ENCODE measurements at regions not wholly inside any gene's neighbourhood (a gene's known extent, or its start where the extent isn't known, plus 50 kb on each side); places are given as distances from the start of the nearest gene placed in this dataset.

DNA sequence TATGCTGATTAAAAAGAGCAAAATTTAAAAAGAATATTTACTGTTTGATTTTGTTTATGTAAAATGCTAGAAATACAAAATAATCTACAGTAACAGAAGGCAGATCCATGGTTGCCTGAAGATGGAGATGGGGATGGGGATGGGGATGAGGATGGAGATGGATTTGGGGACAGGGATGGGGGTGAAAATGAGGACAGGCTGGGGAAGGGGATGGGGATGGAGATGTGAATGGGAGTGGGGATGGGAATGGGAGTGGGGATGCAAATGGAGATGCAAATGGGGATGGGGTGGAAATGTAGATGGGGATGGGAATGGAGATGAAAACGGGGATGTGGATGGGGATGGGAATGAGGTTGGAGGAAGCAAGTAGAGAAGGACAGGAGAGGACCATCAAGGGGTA, 252.2 kb downstream of the PLPP3 start:
- TF ChIP-seq REST (IDR thresholded peaks at IDR 0.05; ENCODE audit: low read depth): no peak
- TF ChIP-seq, protein P1, sequence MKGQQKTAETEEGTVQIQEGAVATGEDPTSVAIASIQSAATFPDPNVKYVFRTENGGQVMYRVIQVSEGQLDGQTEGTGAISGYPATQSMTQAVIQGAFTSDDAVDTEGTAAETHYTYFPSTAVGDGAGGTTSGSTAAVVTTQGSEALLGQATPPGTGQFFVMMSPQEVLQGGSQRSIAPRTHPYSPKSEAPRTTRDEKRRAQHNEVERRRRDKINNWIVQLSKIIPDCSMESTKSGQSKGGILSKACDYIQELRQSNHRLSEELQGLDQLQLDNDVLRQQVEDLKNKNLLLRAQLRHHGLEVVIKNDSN (IDR thresholded peaks at IDR 0.05): no peak
- no peak for TF ChIP-seq FOXM1 (IDR thresholded peaks at IDR 0.05; ENCODE audit: borderline replicate concordance, low read depth)
- no peak for TF ChIP-seq RAD21 (IDR thresholded peaks at IDR 0.05; ENCODE audit: low read depth)
- TF ChIP-seq EGR1 (IDR thresholded peaks at IDR 0.05): no peak
- no peak for TF ChIP-seq ZBTB7A (IDR thresholded peaks at IDR 0.05; ENCODE audit: low read depth)
- TF ChIP-seq TAF1 (IDR thresholded peaks at IDR 0.05; ENCODE audit: low read depth): no peak

DNA sequence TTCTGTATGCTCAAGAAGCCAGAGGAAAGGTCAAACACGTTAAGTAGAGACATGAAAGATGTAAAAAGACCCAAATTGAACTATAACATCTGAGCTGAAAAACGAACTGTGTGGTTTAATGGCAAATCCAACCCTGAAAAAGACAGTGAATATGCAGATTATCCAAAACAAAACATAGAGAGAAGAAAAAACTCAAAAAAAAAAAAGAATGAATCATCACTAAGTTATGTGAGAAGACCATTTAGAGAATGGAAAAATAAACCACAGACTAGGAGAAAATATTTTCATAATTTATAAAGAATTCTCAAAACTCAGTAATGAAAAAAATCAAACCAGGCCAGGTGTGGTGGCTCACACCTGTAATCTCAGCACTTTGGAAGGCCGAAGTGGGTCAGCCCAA, 253.3 kb downstream of the PLPP3 start:
- TF ChIP-seq EGR1 (IDR thresholded peaks at IDR 0.05): no peak
- TF ChIP-seq EP300 (IDR thresholded peaks at IDR 0.05; ENCODE audit: borderline replicate concordance): no peak
- no peak for TF ChIP-seq MAX (IDR thresholded peaks at IDR 0.05)
- TF ChIP-seq FOXM1 (IDR thresholded peaks at IDR 0.05; ENCODE audit: borderline replicate concordance, low read depth): no peak
- no peak for TF ChIP-seq CEBPB (IDR thresholded peaks at IDR 0.05)
- no peak for TF ChIP-seq REST (IDR thresholded peaks at IDR 0.05; ENCODE audit: low read depth)
- TF ChIP-seq, protein P1 (IDR thresholded peaks at IDR 0.05): no peak
- TF ChIP-seq TCF12 (IDR thresholded peaks at IDR 0.05; ENCODE audit: low read depth): no peak
- no peak for TF ChIP-seq TAF1 (IDR thresholded peaks at IDR 0.05; ENCODE audit: low read depth)
- no peak for TF ChIP-seq ZBTB7A (IDR thresholded peaks at IDR 0.05; ENCODE audit: low read depth)

GRCh38 chr1:56324504-56324903, 254.9 kb downstream of the PLPP3 start:
- no peak for TF ChIP-seq RAD21 (IDR thresholded peaks at IDR 0.05; ENCODE audit: low read depth)
- no peak for TF ChIP-seq TAF1 (IDR thresholded peaks at IDR 0.05; ENCODE audit: low read depth)
- TF ChIP-seq CEBPB (IDR thresholded peaks at IDR 0.05): no peak
- TF ChIP-seq, protein P1 (IDR thresholded peaks at IDR 0.05): no peak
- TF ChIP-seq TCF12 (IDR thresholded peaks at IDR 0.05; ENCODE audit: low read depth): no peak
- no peak for TF ChIP-seq EGR1 (IDR thresholded peaks at IDR 0.05)
- no peak for TF ChIP-seq FOXM1 (IDR thresholded peaks at IDR 0.05; ENCODE audit: borderline replicate concordance, low read depth)
- no peak for TF ChIP-seq YY1 (IDR thresholded peaks at IDR 0.05; ENCODE audit: low read depth)
- no peak for TF ChIP-seq ZBTB7A (IDR thresholded peaks at IDR 0.05; ENCODE audit: low read depth)

GRCh38 chr1:56322211-56322610, 257.2 kb downstream of the PLPP3 start:
- TF ChIP-seq REST (IDR thresholded peaks at IDR 0.05; ENCODE audit: low read depth) (no peak), ZBTB7A (IDR thresholded peaks at IDR 0.05; ENCODE audit: low read depth) (no peak)

DNA sequence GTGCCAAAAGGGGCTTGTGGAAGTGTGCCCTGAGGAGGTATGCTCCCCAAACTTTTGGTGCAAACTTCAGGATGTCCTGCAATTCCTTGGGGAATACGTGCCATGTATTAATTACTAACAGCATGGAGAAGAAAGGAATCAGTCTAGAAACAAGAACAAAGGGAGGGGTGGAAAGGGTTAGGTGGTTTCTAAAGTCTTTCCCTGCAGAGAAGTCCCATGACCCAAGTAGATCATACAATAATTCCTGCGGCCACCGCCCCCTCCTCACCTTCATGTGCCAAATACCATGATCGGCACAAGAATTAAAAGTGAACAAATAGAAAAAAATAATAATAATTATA, 258.2 kb downstream of the PLPP3 start:
- TF ChIP-seq CEBPB (IDR thresholded peaks at IDR 0.05) (no peak), MAX (IDR thresholded peaks at IDR 0.05) (no peak), EP300 (IDR thresholded peaks at IDR 0.05; ENCODE audit: borderline replicate concordance) (no peak), REST (IDR thresholded peaks at IDR 0.05; ENCODE audit: low read depth) (no peak), TAF1 (IDR thresholded peaks at IDR 0.05; ENCODE audit: low read depth) (no peak), RAD21 (IDR thresholded peaks at IDR 0.05; ENCODE audit: low read depth) (no peak), EGR1 (IDR thresholded peaks at IDR 0.05) (no peak), CREB1 (IDR thresholded peaks at IDR 0.05; ENCODE audit: low read depth) (no peak), NFIC (IDR thresholded peaks at IDR 0.05) (no peak), TEAD4 (IDR thresholded peaks at IDR 0.05) (no peak), TCF12 (IDR thresholded peaks at IDR 0.05; ENCODE audit: low read depth) (no peak), FOXM1 (IDR thresholded peaks at IDR 0.05; ENCODE audit: borderline replicate concordance, low read depth) (no peak), ZBTB7A (IDR thresholded peaks at IDR 0.05; ENCODE audit: low read depth) (no peak)
- TF ChIP-seq, protein P1 (IDR thresholded peaks at IDR 0.05): no peak
